GM19395 (cell line): ENCODE measurements at regions not wholly inside any gene's neighbourhood (a gene's known extent, or its start where the extent isn't known, plus 50 kb on each side); places are given as distances from the start of the nearest gene placed in this dataset.

ENCODE experiments used
- ATAC-seq: cut with Tn5 transposase; IDR thresholded peaks from one replicate; pipeline ENCODE4 v1.9.1; 2021; ENCODE audit warnings: mild to moderate bottlenecking, moderate library complexity; ENCODE audit not compliant: unreplicated experiment

DNA sequence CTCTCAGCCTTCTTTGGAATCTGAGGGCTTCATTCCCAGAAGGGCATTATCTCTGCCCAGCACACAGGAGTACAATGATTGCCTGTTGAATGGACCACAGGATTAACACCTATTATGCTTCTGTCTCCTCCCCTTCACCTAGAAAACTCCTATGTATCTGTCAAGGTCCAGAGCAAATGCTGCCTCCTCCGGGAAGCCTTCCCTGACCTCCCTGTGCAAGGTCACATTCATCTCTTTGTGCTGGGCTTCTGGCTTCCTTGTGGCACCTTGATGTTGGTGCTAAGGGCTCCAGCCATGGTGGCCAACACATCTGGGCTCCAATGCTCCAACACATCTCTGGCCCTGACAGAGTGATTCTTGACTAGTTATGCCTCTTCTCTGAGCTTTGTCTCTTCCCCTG is 49.9 kb upstream of the ATP2B2 start:
- ATAC-seq, result no peak

DNA sequence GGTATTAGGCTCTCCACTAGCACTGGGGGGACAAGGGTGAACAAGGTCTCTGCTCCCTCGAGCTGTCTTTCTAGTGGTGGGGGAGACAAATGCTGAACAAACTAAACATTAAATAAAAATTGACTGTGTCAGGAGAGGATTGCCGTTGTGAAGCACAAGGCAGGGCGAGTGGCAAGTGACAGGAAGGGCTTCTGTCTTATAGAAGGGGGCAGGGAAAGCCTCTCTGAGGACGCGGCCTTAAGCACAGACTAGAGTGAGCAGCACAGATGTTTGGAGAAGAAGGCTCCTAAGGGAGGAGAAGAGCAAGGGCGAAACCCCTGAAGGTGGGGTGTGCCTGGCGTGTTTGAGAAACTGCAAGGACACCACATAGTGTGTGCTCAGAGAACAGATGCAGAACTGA is 50.9 kb upstream of the ATP2B2 start:
- ATAC-seq, result no peak

DNA sequence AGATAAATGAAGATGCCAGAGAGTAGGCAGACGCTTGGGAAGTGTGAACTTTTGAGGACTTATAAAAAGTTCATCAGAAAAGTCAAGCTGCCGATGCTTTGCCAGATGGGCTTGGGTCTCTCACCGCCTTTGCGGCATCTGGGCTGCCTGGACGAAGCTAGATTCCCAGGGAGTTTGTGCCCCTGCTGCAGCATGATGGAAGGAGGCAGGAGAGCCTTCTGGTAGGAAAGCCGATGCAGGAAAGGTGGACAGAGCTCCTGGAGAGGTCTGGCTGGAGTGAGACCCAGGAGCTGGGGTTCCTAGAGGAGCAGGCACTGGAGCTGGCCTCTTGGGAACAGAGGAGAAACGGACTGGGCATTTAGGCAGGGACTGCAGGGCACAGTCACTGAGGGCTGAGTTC is 51.9 kb upstream of the ATP2B2 start:
- no peak for ATAC-seq

DNA sequence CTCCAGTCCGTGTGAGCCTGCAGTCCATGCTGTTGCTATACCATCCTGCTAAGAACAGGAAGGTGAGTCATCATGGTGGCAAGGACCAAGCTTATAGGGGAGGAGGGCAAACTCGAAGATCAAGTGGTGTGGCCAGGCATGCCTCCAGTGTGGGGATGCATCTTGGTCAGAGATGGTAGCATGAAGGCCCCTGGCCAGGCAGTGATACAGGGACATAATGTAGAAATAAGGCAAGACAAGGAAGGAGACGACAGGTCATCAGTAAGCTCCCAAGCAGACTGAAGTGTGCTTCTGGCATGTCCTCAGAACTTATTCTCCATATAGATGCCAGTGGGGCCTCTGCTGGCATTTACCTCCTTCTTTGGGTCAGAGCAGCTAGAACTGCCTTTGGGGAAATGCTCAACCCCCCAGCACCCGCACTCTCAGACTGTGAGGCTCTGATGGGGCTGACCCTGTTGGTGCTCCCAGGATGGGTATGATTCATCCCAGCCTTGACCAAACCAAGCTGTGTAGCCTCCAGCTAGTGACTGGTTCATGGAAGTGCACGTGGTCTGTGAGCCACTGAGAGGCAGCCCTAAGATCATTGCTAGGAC is 52.5 kb upstream of the ATP2B2 start:
- ATAC-seq, result no peak

DNA sequence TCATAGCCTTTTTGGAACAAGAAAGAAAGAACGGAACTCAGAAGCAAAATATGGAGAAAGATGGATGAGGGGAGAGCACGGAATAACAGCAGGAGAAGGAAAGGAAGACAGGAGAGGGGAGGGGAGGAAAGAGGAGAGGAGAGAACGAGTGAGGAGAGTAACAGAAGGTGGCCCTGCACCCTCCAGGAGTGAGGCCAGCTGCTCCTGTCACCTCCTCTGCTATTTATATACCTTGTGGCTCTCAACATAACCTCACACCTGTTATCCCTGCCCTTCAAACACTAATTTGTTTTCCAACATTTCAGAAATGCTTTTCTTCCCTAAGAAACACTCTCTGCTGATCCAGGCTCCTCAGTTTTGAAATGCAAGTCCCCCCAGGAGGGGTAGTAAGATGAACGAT is 53.4 kb upstream of the ATP2B2 start:
- ATAC-seq, result no peak

DNA sequence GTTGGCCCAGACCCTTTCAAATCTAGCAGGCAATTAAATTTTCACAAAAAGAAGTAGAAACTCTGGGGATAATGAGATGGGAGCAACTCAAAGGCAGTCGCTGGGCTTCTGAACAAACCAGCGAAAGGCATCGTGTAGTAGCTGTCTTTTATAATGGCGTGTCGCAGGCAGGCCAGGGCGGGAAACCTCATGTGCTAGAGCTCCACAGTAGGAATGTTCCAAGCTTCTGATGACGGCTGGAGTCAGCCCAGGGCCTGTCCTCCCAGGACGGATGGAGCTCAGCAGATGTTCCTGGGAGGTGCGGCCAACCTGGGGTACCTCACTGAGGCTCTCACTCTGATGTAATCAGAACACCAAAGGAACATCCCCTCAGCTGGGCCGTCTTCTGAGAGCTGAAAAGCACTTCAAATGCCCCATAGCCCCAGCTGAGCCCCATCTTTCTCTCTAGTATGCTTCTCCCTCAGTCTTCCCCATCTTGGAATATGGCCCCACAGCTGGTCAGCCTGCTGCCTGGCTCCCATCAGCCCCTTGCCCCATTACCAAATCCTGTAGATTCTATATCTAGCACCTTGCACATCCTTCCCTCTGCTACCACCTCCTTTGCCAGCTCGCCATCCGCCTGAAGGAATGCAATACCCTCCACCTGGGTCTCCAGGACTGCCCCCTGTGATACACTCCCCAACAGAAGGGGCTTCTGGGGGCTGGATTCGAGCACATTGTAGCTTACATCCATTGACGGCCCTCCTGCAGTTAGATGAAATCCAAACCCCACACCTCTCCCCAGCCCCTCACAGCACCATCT is 54.9 kb upstream of the ATP2B2 start:
- ATAC-seq, result no peak

DNA sequence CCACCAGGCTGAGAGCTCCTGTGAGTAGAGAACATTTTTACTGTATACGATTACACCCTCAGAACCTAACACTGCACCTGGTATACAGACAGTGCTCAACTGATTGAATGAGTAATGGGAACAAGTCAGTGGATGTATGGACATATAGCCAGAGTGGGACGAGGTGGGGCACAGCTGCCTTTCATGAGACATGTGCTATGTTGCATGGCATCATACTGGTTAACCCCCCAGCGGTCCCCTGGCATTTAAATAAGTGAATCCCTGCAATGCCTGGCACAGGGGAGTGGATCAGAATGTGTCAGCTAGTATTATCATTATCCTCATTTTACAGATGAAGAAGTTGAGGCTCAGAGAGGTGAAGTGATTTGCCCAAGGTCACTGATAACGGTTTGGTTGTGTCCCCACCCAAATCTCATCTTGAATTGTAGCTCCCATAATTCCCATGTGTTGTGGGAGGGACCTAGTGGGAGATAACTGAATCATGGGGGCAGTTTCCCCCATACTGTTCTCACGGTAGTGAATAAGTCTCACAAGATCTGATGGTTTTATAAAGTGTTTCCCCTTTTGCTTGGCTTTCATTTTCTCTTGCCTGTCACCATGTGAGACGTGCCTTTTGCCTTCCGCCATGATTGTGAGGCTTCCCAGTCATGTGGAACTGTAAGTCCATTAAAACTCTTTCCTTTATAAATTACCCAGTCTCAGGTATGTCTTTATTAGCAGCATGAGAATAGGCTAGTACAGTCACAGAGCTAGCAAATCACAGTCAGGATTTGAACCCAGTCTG is 56.0 kb upstream of the ATP2B2 start:
- no peak for ATAC-seq

DNA sequence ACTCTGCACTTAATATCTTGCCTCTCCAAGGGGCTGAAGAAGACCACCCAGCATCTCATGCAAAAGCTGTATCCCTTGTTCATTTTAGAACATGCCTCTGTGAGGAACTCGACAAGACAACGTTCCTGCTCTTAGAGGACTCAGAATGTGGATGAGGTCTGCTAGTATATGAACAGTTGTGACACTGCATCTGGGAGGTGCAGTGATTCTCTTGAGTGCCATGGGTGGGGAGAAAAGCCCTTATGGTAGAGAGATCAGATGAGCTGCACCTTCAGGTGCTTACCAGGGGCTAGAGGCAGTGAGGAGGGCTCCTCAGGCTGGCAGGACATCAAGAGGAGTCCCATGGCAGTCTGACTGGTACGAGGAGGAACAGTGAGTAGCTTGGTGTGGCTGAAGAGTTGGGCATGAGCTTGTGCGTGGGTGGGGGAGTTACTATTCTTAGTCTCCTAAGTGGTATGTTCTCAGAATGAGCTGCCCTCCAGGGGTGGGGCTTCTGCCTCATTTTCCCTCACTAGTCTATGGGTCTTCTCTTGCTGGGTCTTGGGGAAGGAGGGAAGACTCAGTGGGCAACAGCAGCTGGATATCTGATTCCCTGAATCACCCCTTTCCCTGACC is 56.7 kb upstream of the ATP2B2 start:
- no peak for ATAC-seq

DNA sequence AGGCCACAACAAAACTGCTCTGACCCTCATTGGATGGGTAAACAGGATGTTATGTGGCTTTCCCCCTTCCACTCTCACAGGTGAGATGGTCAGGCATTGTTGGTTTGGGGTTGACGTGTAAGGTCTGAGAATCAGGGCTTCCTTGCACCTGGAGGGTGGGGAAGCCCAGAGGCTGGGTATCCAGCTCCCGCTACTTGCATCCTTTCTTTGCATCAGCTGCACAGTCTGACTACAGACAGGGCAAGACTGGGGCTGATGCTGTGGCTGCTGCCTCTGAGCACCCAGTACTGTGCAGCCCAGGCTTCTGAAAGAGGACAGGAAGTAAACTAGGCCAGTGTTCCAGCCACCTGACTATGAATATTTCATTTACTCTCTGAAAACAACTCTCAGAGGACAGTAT is 58.0 kb upstream of the ATP2B2 start:
- ATAC-seq, result peak; percentile 71

DNA sequence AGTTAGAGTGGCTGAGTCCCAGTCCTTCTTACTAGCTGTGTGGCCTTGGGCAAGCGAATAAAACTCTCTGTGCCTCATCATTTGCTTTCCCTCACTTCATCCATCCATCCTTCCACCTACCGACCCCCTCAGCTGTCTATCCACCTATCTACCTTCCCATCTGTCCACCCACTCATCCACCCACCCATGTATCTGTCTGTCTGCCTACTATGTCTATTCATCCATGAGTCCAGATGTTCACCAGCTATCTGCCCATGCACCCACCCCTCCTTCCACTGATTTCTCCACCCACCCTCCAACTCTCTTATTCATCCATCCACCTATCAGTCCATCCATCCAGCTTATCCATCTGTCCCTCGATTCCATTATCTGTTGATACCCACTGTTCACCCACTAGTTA is 60.4 kb upstream of the ATP2B2 start:
- ATAC-seq, result no peak

DNA sequence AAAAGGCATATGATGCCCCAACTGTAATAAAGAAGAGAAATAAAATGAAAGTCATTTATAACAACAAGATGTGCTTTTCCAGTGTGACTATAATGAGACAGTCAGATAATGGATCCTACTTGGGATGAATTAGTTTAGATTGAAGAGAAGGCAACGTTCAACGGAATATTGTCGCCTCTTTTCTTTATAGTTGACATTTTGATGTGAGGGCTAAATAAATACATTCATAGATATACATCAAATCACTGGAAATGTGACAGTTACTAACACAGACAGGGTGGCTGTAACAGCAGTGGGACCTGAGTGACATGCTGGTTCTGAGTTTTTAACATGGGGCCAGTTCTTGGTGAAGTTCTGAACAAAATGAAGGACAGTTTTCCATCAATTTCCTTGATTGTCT is 61.1 kb upstream of the ATP2B2 start:
- ATAC-seq, result no peak

DNA sequence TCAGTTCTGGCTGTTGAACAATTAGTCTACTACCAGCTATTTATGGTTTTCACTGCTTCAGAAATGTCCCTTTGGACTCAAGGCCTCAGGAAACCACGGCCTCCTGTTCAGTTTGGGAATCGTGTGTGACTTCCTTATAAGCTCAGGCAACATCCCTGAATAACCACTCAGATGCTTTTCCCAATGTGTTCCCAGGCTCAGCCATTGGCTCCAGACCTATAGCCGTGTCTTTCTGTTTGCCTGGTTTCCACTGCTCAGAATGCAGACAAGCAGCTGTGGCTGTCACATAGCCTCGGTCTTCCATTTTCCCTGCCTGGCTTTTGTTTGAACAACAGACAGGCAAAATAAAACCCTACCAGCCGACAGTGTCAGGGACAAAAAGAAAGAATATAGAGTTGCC is 63.2 kb upstream of the ATP2B2 start:
- ATAC-seq, result no peak

DNA sequence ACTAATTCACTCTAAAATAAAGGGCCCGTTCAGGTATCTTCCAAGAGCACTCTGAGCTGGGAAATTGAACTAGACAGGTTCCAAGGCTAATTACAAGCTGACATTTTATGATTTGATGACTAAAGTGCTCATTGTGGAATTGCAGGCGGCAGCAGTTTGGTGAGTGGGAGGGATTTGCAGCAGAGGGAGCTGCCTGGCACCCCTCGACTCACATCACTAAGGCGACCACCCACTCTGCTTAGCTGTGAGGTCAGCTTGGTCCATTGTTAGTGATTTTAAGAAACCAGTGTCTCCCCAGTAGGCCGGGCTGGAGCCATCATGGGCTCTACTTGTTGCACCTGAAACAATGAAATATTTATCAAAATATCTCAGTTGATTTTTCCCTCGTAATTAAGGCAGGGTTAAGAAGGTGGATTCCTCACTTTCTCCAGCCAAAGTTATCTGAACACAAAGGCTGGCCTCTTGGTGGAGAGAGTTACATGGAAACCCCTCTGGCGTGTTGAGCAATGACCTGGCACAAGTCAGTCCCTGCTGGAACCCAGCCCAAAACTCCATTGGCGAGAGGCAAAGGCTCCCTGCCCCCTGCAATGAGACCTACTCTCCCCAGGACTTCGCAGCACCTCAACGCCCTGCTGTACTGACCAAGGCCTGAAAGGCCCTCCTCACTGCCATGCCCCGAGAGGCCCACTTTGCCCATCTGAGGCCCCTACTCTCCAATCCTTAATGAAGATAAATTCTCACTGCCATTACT is 65.0 kb upstream of the ATP2B2 start:
- ATAC-seq, result no peak

DNA sequence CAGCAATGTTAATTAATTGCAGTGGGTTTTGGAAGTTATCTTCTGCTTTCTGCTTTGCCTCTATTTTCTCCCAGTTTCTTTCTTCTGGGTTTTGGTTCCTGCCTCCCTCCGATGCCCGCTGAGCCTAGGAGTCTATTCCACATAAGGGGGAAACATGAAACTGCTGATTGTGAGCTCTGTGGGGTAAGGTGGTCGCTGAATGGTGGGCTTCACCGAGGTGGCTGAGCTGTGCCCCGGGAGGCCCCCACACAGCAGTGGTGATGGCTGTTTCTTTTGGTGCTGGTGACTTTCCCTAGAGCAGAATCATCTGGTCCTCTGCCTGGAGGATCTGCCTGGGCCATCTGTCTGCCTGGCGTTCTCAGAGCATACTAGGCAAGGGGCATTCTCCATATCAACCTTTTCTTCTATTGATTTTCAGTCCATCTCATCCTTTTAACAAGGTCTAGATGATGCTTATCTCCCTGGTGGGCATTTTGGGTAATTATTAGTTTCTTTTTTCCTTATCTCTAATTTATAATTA is 68.8 kb upstream of the ATP2B2 start:
- ATAC-seq, result no peak

DNA sequence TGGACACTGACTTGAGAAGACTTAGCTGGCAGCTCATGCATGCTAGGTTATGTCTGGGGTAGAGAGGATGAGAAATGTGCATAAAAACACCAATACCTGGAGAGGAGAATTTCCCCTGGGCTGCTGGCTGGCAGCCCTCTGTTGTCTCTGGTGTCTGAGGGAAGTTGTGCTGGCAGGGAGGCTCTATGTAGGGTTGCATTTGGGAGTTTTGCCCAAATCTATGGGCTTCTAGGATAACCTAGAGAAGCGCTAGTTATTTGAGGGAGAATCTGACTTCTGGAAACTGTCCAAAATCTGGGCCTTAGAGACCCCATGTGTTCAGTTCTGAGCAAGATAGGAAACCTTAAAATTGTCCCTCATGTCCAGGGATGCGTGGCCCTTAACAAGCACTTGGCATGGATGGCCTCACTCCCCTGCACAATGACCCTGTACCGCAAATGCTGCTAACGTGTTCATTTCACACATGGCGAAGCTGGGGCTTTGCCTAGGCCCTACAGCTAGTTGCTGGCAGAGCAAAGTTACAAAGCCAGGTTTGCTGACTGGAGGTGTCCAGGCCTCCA is 70.3 kb upstream of the ATP2B2 start:
- ATAC-seq, result no peak

DNA sequence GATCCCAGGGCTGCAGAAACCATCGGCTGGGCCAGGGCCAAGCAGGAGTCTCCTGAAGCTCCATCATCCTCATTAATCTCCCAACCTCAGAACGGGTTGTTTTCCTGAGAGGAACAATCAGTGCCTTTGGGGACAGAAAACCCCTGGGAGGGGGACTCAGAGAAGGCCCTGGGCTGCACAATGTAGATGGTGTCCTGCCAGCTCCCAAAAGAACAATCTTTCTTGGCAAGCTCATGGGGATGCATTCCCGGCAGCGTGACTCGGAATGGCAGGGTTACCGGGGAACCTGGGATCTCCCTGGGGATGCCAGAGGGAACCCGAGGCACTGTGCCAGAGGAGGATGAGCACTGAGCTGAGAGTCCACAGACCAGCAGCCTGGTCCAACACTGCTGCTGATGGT is 72.1 kb upstream of the ATP2B2 start:
- ATAC-seq, result no peak

DNA sequence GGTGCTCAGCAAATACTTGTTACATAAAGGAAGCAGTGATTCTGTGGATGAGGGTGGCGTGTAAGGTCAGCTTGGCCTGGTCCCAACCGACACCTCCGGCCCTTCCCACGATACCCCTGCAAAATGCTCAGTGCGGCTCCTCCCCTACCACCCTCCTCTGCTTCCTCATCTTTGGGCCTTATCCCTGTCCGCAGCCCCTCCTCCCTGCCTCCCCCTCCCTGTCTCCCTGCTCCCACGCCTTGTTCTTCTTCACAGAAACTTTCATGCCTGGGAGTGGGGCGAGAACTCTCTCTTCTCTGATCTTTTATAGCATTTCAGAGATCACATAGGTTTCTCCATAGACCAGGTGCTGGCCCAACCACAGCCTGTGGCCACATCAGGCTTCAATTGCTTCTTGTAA is 75.0 kb upstream of the ATP2B2 start:
- ATAC-seq, result no peak

DNA sequence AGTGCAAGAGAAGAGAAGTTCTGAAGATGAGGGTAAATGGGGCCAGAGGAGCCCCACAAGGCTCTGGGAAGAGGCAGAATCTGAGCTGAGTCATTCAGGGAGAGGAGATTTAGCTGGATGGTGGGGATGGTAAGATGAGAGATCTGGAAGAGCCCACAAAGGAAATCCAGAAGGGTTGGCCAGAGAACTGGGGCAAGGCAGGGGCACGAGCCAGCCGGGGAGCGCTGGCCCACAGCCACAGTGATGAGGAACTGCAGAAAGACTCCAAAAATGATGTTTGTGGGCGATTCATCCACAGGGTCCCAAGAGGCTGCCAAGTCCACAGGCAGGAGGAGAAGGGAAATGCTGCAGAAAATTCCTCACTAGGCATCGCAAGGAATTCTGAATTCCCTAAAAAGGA is 75.9 kb upstream of the ATP2B2 start:
- ATAC-seq, result no peak

DNA sequence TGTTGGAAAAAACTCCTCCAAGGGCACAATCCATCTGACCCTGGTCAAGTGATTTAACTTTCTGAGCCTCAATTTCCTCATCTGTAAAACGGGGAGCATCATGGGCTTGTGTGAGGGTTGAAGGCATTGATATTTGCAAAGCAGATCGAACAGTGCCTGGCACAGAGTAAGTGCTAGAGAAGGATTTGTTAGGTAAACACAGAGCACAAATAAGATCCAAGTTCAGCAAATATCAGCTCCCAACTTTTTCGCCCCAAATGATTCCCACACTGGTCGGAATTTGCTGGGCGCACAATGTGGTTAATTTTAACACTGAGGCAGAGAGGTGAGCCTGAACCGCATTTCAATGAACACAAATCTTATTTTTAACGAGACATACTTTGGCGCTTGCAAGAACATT is 76.3 kb upstream of the ATP2B2 start:
- ATAC-seq, result no peak

DNA sequence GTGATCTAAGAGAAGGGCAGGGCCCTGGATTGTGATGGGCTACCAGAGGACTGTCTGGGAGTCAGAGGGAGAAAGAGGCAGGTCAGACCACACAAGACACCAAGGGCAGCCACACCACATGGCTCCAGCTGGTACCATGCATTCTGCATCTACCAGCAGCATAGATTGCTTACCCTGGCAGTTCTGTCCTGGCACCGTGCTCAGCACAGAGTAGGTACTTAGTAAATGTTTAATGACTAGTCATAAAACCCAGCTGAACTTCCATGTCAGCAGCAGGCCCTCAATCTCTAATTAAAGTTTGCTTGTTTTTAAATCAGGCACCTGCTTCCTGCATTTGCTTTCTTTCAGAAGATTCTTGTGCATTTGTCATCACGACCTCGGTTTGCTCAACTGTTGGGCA is 77.3 kb upstream of the ATP2B2 start:
- no peak for ATAC-seq
